ENCODE measurements at regions not wholly inside any gene's neighbourhood (a gene's known extent, or its start where the extent isn't known, plus 50 kb on each side); places are given as distances from the start of the nearest gene placed in this dataset.
"Not testable (repeated sequence)": the region's sequence is repeated elsewhere in the genome, so short reads cannot be mapped to it uniquely, and the experiment has no call there.

- CTCF ChIA-PET = no interaction called here
- no peaks in the 10 kb centered on the region for H3K9me3 ChIP-seq (ENCODE audit: control insufficient read depth, insufficient read depth, low read depth, low read length)
- in situ Hi-C loops (cut with HindIII; ENCODE audit: low pct_unique_long_range_greater_than_20kb, low sequenced_read_pairs) (no loop called here), intact Hi-C loops (cut with micrococcal nuclease; ENCODE audit: unreplicated experiment) (no loop called here)
- H3K4me3 ChIP-seq (ENCODE audit: low read depth in 2 of 2, low read length in 2 of 2) = no peak overlapping the region
- no peaks in the 10 kb centered on the region for H3K36me3 ChIP-seq (ENCODE audit: control insufficient read depth, insufficient read depth, low read length)
- no peak for TF ChIP-seq TCF7L2 (IDR thresholded peaks at IDR 0.05; ENCODE audit: low read depth, low read length)
- no peak for TF ChIP-seq SIN3A (IDR thresholded peaks at IDR 0.05; ENCODE audit: borderline replicate concordance, insufficient read depth, low read depth, low read length)
- no peak for TF ChIP-seq REST (IDR thresholded peaks at IDR 0.05; ENCODE audit: insufficient read depth in 1 of 2, low read depth in 2 of 2, low read length in 1 of 2)
- no peak for TF ChIP-seq CTCF (IDR thresholded peaks at IDR 0.05)
- no peak for TF ChIP-seq POLR2AphosphoS5 (IDR thresholded peaks at IDR 0.05; ENCODE audit: low read depth, low read length)
- POLR2A ChIA-PET = no interaction called here
- no peak overlapping the region for H3K27ac ChIP-seq (ENCODE audit: low read length)
- BruUV-seq (replicated peaks) = no TSS peak
- DNase-seq (ENCODE audit: low read depth, low spot score) = no peak
- no peak for ATAC-seq
- no peaks in the 10 kb centered on the region for H3K27me3 ChIP-seq (ENCODE audit: control insufficient read depth, insufficient read depth, low read length)
- no peaks in the 10 kb centered on the region for H3K4me1 ChIP-seq (ENCODE audit: control insufficient read depth, insufficient read depth, low read length)
These were observed 182.8 kb downstream of the SH2D4B start for GRCh38 chr10:80720549-80720948.

- DNase-seq (ENCODE audit: low read depth, low spot score); ATAC-seq; H3K9me3 ChIP-seq (ENCODE audit: control insufficient read depth, insufficient read depth, low read depth, low read length); in situ Hi-C loops (cut with HindIII; ENCODE audit: low pct_unique_long_range_greater_than_20kb, low sequenced_read_pairs); H3K36me3 ChIP-seq (ENCODE audit: control insufficient read depth, insufficient read depth, low read length); POLR2A ChIA-PET; H3K4me1 ChIP-seq (ENCODE audit: control insufficient read depth, insufficient read depth, low read length); H3K4me3 ChIP-seq (ENCODE audit: low read depth in 2 of 2, low read length in 2 of 2); BruUV-seq (replicated peaks); H3K27ac ChIP-seq (ENCODE audit: low read length); intact Hi-C loops (cut with micrococcal nuclease; ENCODE audit: unreplicated experiment); CTCF ChIA-PET; H3K27me3 ChIP-seq (ENCODE audit: control insufficient read depth, insufficient read depth, low read length): not testable (repeated sequence)
These were observed 190.7 kb downstream of the SH2D4B start for GRCh38 chr10:80728354-80728753.

- H3K27ac ChIP-seq (ENCODE audit: low read length) = no peak overlapping the region
- no peaks in the 10 kb centered on the region for H3K27me3 ChIP-seq (ENCODE audit: control insufficient read depth, insufficient read depth, low read length)
- TF ChIP-seq TCF7L2 (IDR thresholded peaks at IDR 0.05; ENCODE audit: low read depth, low read length) (no peak), REST (IDR thresholded peaks at IDR 0.05; ENCODE audit: insufficient read depth in 1 of 2, low read depth in 2 of 2, low read length in 1 of 2) (no peak), POLR2AphosphoS5 (IDR thresholded peaks at IDR 0.05; ENCODE audit: low read depth, low read length) (no peak), CTCF (IDR thresholded peaks at IDR 0.05) (no peak), SIN3A (IDR thresholded peaks at IDR 0.05; ENCODE audit: borderline replicate concordance, insufficient read depth, low read depth, low read length) (no peak)
- intact Hi-C loops (cut with micrococcal nuclease; ENCODE audit: unreplicated experiment) = no loop called here
- in situ Hi-C loops (cut with HindIII; ENCODE audit: low pct_unique_long_range_greater_than_20kb, low sequenced_read_pairs) = no loop called here
- H3K36me3 ChIP-seq (ENCODE audit: control insufficient read depth, insufficient read depth, low read length) = no peaks in the 10 kb centered on the region
- ATAC-seq (no peak), DNase-seq (ENCODE audit: low read depth, low spot score) (no peak)
- POLR2A ChIA-PET = no interaction called here
- CTCF ChIA-PET = no interaction called here
- no peaks in the 10 kb centered on the region for H3K9me3 ChIP-seq (ENCODE audit: control insufficient read depth, insufficient read depth, low read depth, low read length)
- no TSS peak for BruUV-seq (replicated peaks)
- no peak overlapping the region for H3K4me3 ChIP-seq (ENCODE audit: low read depth in 2 of 2, low read length in 2 of 2)
- no peaks in the 10 kb centered on the region for H3K4me1 ChIP-seq (ENCODE audit: control insufficient read depth, insufficient read depth, low read length)
These were observed 192.2 kb downstream of the SH2D4B start for GRCh38 chr10:80729896-80730295.

Data from Panc1 (cell line).